Lung (tissue), 11 donors: ENCODE measurements at regions not wholly inside any gene's neighbourhood (a gene's known extent, or its start where the extent isn't known, plus 50 kb on each side); places are given as distances from the start of the nearest gene placed in this dataset.
"Not testable (repeated sequence)": the region's sequence is repeated elsewhere in the genome, so short reads cannot be mapped to it uniquely, and the experiment has no call there.

ENCODE experiments used
- ATAC-seq: fragments of 200-7000 bp; cut with Tn5 transposase; one replicate; pipeline ENCODE4 v1.9.1; 2020; ENCODE audit warnings: moderate number of reproducible peaks; ENCODE audit not compliant: insufficient read depth, low FRiP score
- DNase-seq, 3 donors: peaks; one replicate each; pipeline ENCODE4 v3.0.0-alpha.2; 2013 to 2017
- H3K27ac ChIP-seq, 2 donors: one replicate each; pipeline ENCODE4 v1.5.1; 2013; ENCODE audit warnings: mild to moderate bottlenecking in 2 of 2, moderate library complexity in 2 of 2, control low read depth in 1 of 2, inconsistent platforms in 1 of 2, low read depth in 1 of 2, low read length in 1 of 2
- H3K27me3 ChIP-seq, 3 donors: one replicate each; pipeline ENCODE4 v1.5.1; 2013; ENCODE audit warnings: low read length in 2 of 3; ENCODE audit not compliant: control insufficient read depth in 3 of 3, insufficient read depth in 3 of 3
- H3K36me3 ChIP-seq, 4 donors: one replicate each; pipeline ENCODE4 v1.5.1; 2013; ENCODE audit warnings: low read length in 4 of 4, mild to moderate bottlenecking in 1 of 4, moderate library complexity in 1 of 4; ENCODE audit not compliant: control insufficient read depth in 4 of 4, insufficient read depth in 4 of 4
- H3K4me1 ChIP-seq, 5 donors: one replicate each; pipeline ENCODE4 v1.5.1; 2013; ENCODE audit warnings: low read length in 5 of 5, mild to moderate bottlenecking in 2 of 5, moderate library complexity in 1 of 5; ENCODE audit not compliant: control insufficient read depth in 5 of 5, insufficient read depth in 5 of 5
- H3K4me3 ChIP-seq: one replicate; pipeline ENCODE4 v1.5.1; 2013; ENCODE audit warnings: mild to moderate bottlenecking, control low read depth, moderate library complexity
- H3K9ac ChIP-seq, 2 donors: one replicate each; pipeline ENCODE4 v1.5.1; 2013; ENCODE audit warnings: low read length in 2 of 2, control low read depth in 1 of 2; ENCODE audit not compliant: insufficient read depth in 1 of 2
- H3K9me3 ChIP-seq, 4 donors: one replicate each; pipeline ENCODE4 v1.5.1; 2013; ENCODE audit warnings: low read length in 3 of 4, mild to moderate bottlenecking in 1 of 4, moderate library complexity in 1 of 4; ENCODE audit not compliant: control insufficient read depth in 4 of 4, insufficient read depth in 3 of 4
- CTCF ChIP-seq: IDR thresholded peaks from 2 replicates; pipeline ENCODE4 v1.5.1; 2012; ENCODE audit warnings: mild to moderate bottlenecking; ENCODE audit errors: control extremely low read depth, extremely low read depth
- WGBS, 2 donors: extraction: QIAGEN DNeasy Blood & Tissue Kit; methylation state at CpG; one replicate each; pipeline ENCODE4 v1.1.7; 2013; 5-methylcytosine and 5-hydroxymethylcytosine counted together
- donor health status: control.
- donor health status: control.
- donor health status: Bipolar disorder and iron deficiency.
- donor health status: healthy.
- donor health status: DM: yes; HTN: yes; CAD: no.

GRCh38 chr16:59535298-59535697 lies 801.2 kb upstream of the GOT2 start:
- H3K27me3 ChIP-seq, result no peaks in the 10 kb centered on the region
- no peak for TF ChIP-seq CTCF
- no peak overlapping the region for H3K9ac ChIP-seq
- no peaks in the 10 kb centered on the region for H3K9me3 ChIP-seq
- H3K4me1 ChIP-seq, result no peaks in the 10 kb centered on the region
- no peak overlapping the region for H3K27ac ChIP-seq
- WGBS, 2 donors, result 74 to 83% methylated on average over 4 of the region's 4 CpGs
- H3K36me3 ChIP-seq, result no peaks in the 10 kb centered on the region
- no peak for ATAC-seq
- no peak overlapping the region for H3K4me3 ChIP-seq
- no peak for DNase-seq

- DNase-seq, result peak in 2 of 3 donors; percentile 20 to 31
- H3K4me1 ChIP-seq, result no peaks in the 10 kb centered on the region
- H3K9me3 ChIP-seq, result no peaks in the 10 kb centered on the region
- no peaks in the 10 kb centered on the region for H3K36me3 ChIP-seq
- WGBS, 2 donors, result 62 to 74% methylated on average over 14 of the region's 14 CpGs
- H3K27ac ChIP-seq, result no peak overlapping the region
- no peak overlapping the region for H3K4me3 ChIP-seq
- no peak for TF ChIP-seq CTCF
- no peak overlapping the region for H3K9ac ChIP-seq
- H3K27me3 ChIP-seq, result no peaks in the 10 kb centered on the region
- peak; percentile 75 for ATAC-seq
Observed at GRCh38 chr16:59527206-59527997, 793.3 kb upstream of the GOT2 start.

- TF ChIP-seq CTCF, result no peak
- WGBS, 2 donors, result 76 to 94% methylated on average over 3 of the region's 3 CpGs
- Histone ChIP-seq H3K36me3 (no peaks in the 10 kb centered on the region), H3K9ac (no peak overlapping the region), H3K4me3 (no peak overlapping the region), H3K9me3 (no peaks in the 10 kb centered on the region), H3K4me1 (no peaks in the 10 kb centered on the region), H3K27me3 (no peaks in the 10 kb centered on the region), H3K27ac (no peak overlapping the region)
- DNase-seq (no peak), ATAC-seq (no peak)
Observed at GRCh38 chr16:59522826-59523225, 788.7 kb upstream of the GOT2 start.

- not testable (repeated sequence) for H3K27ac ChIP-seq, H3K4me1 ChIP-seq, H3K27me3 ChIP-seq, DNase-seq, H3K9ac ChIP-seq, H3K36me3 ChIP-seq, H3K9me3 ChIP-seq, H3K4me3 ChIP-seq, ATAC-seq
- 58 to 72% methylated on average over 5 of the region's 5 CpGs for WGBS, 2 donors
Observed at GRCh38 chr16:59518721-59519120, 784.6 kb upstream of the GOT2 start.
